ENCODE measurements at regions not wholly inside any gene's neighbourhood (a gene's known extent, or its start where the extent isn't known, plus 50 kb on each side); places are given as distances from the start of the nearest gene placed in this dataset.

- no TSS peak for BruUV-seq (replicated peaks)
- ChIA-PET CTCF (ENCODE audit: low intra/inter-chr PET ratio, low total read pairs) (no interaction called here), POLR2A (no interaction called here)
- 3% methylated on average over 10 of the region's 10 CpGs for WGBS (ENCODE audit: low lambda C conversion rate)
- TF ChIP-seq ZSCAN22 (CRISPR knock-in tag; IDR thresholded peaks at IDR 0.05) (no peak), ZNF547 (CRISPR knock-in tag; IDR thresholded peaks at IDR 0.05) (no peak), IRF9 (CRISPR knock-in tag; IDR thresholded peaks at IDR 0.05; ENCODE audit: borderline replicate concordance) (no peak), HNRNPK (IDR thresholded peaks at IDR 0.05; ENCODE audit: low read depth, low read length, poor library complexity, severe bottlenecking) (no peak), ZBTB8A (CRISPR knock-in tag; IDR thresholded peaks at IDR 0.05; ENCODE audit: borderline replicate concordance, low read depth) (no peak), RBFOX2 (IDR thresholded peaks at IDR 0.05; ENCODE audit: low read depth, low read length) (no peak), AGO2 (optimal IDR thresholded peaks at IDR 0.05; ENCODE audit: low read depth, low read length) (no peak), MAFG (CRISPR knock-in tag; IDR thresholded peaks at IDR 0.05) (no peak), ZNF839 (CRISPR knock-in tag; IDR thresholded peaks at IDR 0.05; ENCODE audit: borderline replicate concordance) (no peak), ATRX (CRISPR knock-in tag; IDR thresholded peaks at IDR 0.05; ENCODE audit: borderline replicate concordance) (no peak), JUNB (CRISPR knock-in tag; IDR thresholded peaks at IDR 0.05; ENCODE audit: borderline replicate concordance) (no peak), ZNF382 (CRISPR knock-in tag; IDR thresholded peaks at IDR 0.05; ENCODE audit: borderline replicate concordance) (no peak), ZNF564 (CRISPR knock-in tag; IDR thresholded peaks at IDR 0.05) (no peak), STAT6 (CRISPR knock-in tag; IDR thresholded peaks at IDR 0.05; ENCODE audit: borderline replicate concordance) (no peak)
- Histone ChIP-seq H4K20me1 (ENCODE audit: insufficient read depth, low read length) (no peaks in the 10 kb centered on the region), H3K36me3 (replicated peaks in 1 of 2; ENCODE audit: control insufficient read depth in 1 of 2, insufficient read depth in 2 of 2, low read length in 2 of 2) (no peaks in the 10 kb centered on the region), H3K4me2 (ENCODE audit: low read depth, low read length) (no peak overlapping the region), H3K9ac (ENCODE audit: insufficient read depth, low read depth, low read length) (no peak overlapping the region), H3K4me1 (ENCODE audit: insufficient read depth, low read length) (no peaks in the 10 kb centered on the region), H3K4me3 (replicated peaks in 1 of 3; ENCODE audit: insufficient read depth in 1 of 3, low read depth in 2 of 3, low read length in 3 of 3) (no peak overlapping the region), H3K79me2 (ENCODE audit: insufficient read depth, low read length) (no peaks in the 10 kb centered on the region), H3K27me3 (ENCODE audit: control insufficient read depth in 1 of 2, insufficient read depth in 2 of 2, low read length in 2 of 2) (no peaks in the 10 kb centered on the region), H3K9me3 (ENCODE audit: low read length) (peaks cover 10% of the 10 kb centered on the region; the same call in 1 of the 2 replicates), H2AFZ (ENCODE audit: low read length) (no peak overlapping the region), H3K27ac (ENCODE audit: extremely low read length, insufficient read depth, low read length) (no peak overlapping the region)
- FAIRE-seq (no peak), ATAC-seq (no peak), DNase-seq (ENCODE audit: low spot score) (no peak)
- intact Hi-C loops (cut with micrococcal nuclease; ENCODE audit: unreplicated experiment) (no loop called here), in situ Hi-C loops (cut with HindIII; ENCODE audit: extremely low pct_ligation_motif_present, low pct_unique_long_range_greater_than_20kb) (no loop called here)
These were observed 570.4 kb downstream of the CCDC85A start for GRCh38 chr2:56754066-56754615.
